ENCODE measurements at regions not wholly inside any gene's neighbourhood (a gene's known extent, or its start where the extent isn't known, plus 50 kb on each side); places are given as distances from the start of the nearest gene placed in this dataset.

- TF ChIP-seq EZH2 (IDR thresholded peaks at IDR 0.05) = no peak
- TF ChIP-seq POLR2AphosphoS5 (IDR thresholded peaks at IDR 0.05; ENCODE audit: borderline replicate concordance, low read depth, low read length) = no peak
These were observed 215.4 kb upstream of the ZC3H12A start for GRCh38 chr1:37259019-37259418.
